SK-N-SH (cell line): ENCODE measurements at regions not wholly inside any gene's neighbourhood (a gene's known extent, or its start where the extent isn't known, plus 50 kb on each side); places are given as distances from the start of the nearest gene placed in this dataset.

ENCODE experiments used
- CTCF ChIA-PET: fragments of 300-600, 350-600 bp; formaldehyde crosslinking; extraction: SDS; loops from one replicate; lab custom pipeline; 2021; lab: Yijun Ruan, JAX
- POLR2A ChIA-PET: fragments of 350-600 bp; sonication (Branson Sonifier 250); formaldehyde crosslinking; extraction: SDS; loops from one replicate; lab custom pipeline; 2020; ENCODE audit warnings: antibody characterized with exemption, inconsistent platforms; lab: Yijun Ruan, JAX
- DNase-seq: peaks from one replicate; pipeline ENCODE4 v3.0.0; 2012
- H2AFZ ChIP-seq: fragments of 200-600 bp; sonication (generic); 2 replicates; pipeline ENCODE4 v1.8.1; 2016; ENCODE audit warnings: antibody characterized with exemption, mild to moderate bottlenecking, low read depth
- H3F3A ChIP-seq: fragments of 200-600 bp; sonication (generic); replicated peaks from 2 replicates; pipeline ENCODE3; 2016; ENCODE audit warnings: antibody characterized with exemption, mild to moderate bottlenecking; ENCODE audit not compliant: insufficient read depth
- H3K27ac ChIP-seq, 2 experiments: fragments of 200-500 bp in 1 of 2; fragments of 200-600 bp in 1 of 2; sonication (Bioruptor generic) in 1 of 2; sonication (generic), shearing (Covaris generic) in 1 of 2; 2 replicates each; pipeline versions ENCODE4 v1.5.1 to v1.6.1; 2014 to 2016; ENCODE audit warnings: low read depth in 2 of 2, inconsistent platforms in 1 of 2, low read length in 1 of 2, mild to moderate bottlenecking in 1 of 2, mixed read lengths in 1 of 2
- H3K27me3 ChIP-seq: fragments of 200-600 bp; sonication (generic), shearing (Covaris generic); 2 replicates; pipeline ENCODE4 v1.6.1; 2016; ENCODE audit warnings: mixed run types; ENCODE audit not compliant: insufficient read depth
- H3K36me3 ChIP-seq, 2 experiments: fragments of 200-500 bp in 1 of 2; fragments of 200-600 bp in 1 of 2; sonication (Bioruptor generic) in 1 of 2; sonication (generic) in 1 of 2; replicated peaks in 1 of 2; 2 replicates each; pipeline versions ENCODE3 to v1.5.1; 2014 to 2016; ENCODE audit warnings: low read length in 1 of 2, mild to moderate bottlenecking in 1 of 2; ENCODE audit not compliant: insufficient read depth in 2 of 2, control insufficient read depth in 1 of 2
- H3K4me1 ChIP-seq, 2 experiments: fragments of 200-500 bp in 1 of 2; fragments of 200-600 bp in 1 of 2; sonication (Bioruptor generic) in 1 of 2; sonication (generic), shearing (Covaris generic) in 1 of 2; 2 replicates each; pipeline versions ENCODE4 v1.5.1 to v1.6.1; 2014 to 2016; ENCODE audit warnings: low read depth in 1 of 2, low read length in 1 of 2, mixed run types in 1 of 2; ENCODE audit not compliant: insufficient read depth in 2 of 2, control insufficient read depth in 1 of 2
- H3K4me2 ChIP-seq: fragments of 200-600 bp; sonication (generic), shearing (Covaris generic); 2 replicates; pipeline ENCODE4 v1.6.1; 2017; ENCODE audit warnings: mixed run types
- H3K4me3 ChIP-seq, 2 experiments: fragments of 200-500 bp in 1 of 2; fragments of 200-600 bp in 1 of 2; sonication (Bioruptor generic) in 1 of 2; sonication (generic), shearing (Covaris generic) in 1 of 2; 2 replicates each; pipeline versions ENCODE4 v1.5.1 to v1.8.1; 2014 to 2016; ENCODE audit warnings: low read depth in 2 of 2, inconsistent platforms in 1 of 2, low read length in 1 of 2, mild to moderate bottlenecking in 1 of 2, mixed read lengths in 1 of 2, moderate library complexity in 1 of 2
- H3K79me2 ChIP-seq: fragments of 200-600 bp; sonication (generic); 2 replicates; pipeline ENCODE4 v1.8.1; 2017; ENCODE audit warnings: mild to moderate bottlenecking; ENCODE audit not compliant: insufficient read depth
- H3K9ac ChIP-seq: fragments of 200-600 bp; sonication (generic); 2 replicates; pipeline ENCODE4 v1.6.1; 2017; ENCODE audit warnings: mixed run types
- H3K9me2 ChIP-seq: fragments of 200-600 bp; sonication (generic); 2 replicates; pipeline ENCODE4 v1.6.1; 2017; ENCODE audit warnings: mixed run types
- H3K9me3 ChIP-seq: fragments of 200-600 bp; sonication (generic); 2 replicates; pipeline ENCODE4 v1.6.1; 2017; ENCODE audit warnings: mixed run types, mild to moderate bottlenecking, moderate library complexity
- H4K20me1 ChIP-seq: fragments of 200-600 bp; sonication (generic); 2 replicates; pipeline ENCODE4 v1.6.1; 2017; ENCODE audit warnings: mild to moderate bottlenecking, mixed run types; ENCODE audit not compliant: insufficient read depth
- CHD2 ChIP-seq: fragments of 150-350 bp; IDR thresholded peaks from 2 replicates; pipeline ENCODE4 v1.6.1; 2018; ENCODE audit warnings: low read length; ENCODE audit not compliant: partially characterized antibody
- ELF1 ChIP-seq: IDR thresholded peaks from 2 replicates; pipeline ENCODE4 v1.4.0; 2012
- FOXJ3 ChIP-seq: sonication (generic); formaldehyde crosslinking; IDR thresholded peaks from 2 replicates; pipeline ENCODE4 v1.5.1; 2020; ENCODE audit warnings: mild to moderate bottlenecking, missing genetic modification reagents
- FOXM1 ChIP-seq: IDR thresholded peaks from 2 replicates; pipeline ENCODE4 v1.4.0; 2012; ENCODE audit warnings: low read depth, mild to moderate bottlenecking
- GATA2 ChIP-seq: sonication (generic); formaldehyde crosslinking; IDR thresholded peaks from 2 replicates; pipeline ENCODE4 v1.5.0; 2020; ENCODE audit warnings: mild to moderate bottlenecking, missing genetic modification reagents
- JUND ChIP-seq: IDR thresholded peaks from 2 replicates; pipeline ENCODE4 v1.4.0; 2012
- NFIC ChIP-seq: IDR thresholded peaks from 2 replicates; pipeline ENCODE4 v1.4.0; 2012; ENCODE audit warnings: borderline replicate concordance
- RXRA ChIP-seq: IDR thresholded peaks from 2 replicates; pipeline ENCODE4 v1.4.0; 2012; ENCODE audit warnings: low read depth, mild to moderate bottlenecking, borderline replicate concordance
- SIN3A ChIP-seq: IDR thresholded peaks from 2 replicates; pipeline ENCODE4 v1.6.1; 2012; ENCODE audit warnings: low read depth, mild to moderate bottlenecking, low read length, moderate library complexity, borderline replicate concordance
- TAF1 ChIP-seq: IDR thresholded peaks from 2 replicates; pipeline ENCODE4 v1.6.1; 2012; ENCODE audit warnings: low read depth, mild to moderate bottlenecking, low read length, moderate library complexity, borderline replicate concordance
- TCF12 ChIP-seq: IDR thresholded peaks from 2 replicates; pipeline ENCODE4 v1.4.0; 2012
- YY1 ChIP-seq: IDR thresholded peaks from 2 replicates; pipeline ENCODE4 v1.4.0; 2012; ENCODE audit warnings: low read depth, mild to moderate bottlenecking
- WGBS: methylation state at CpG from one replicate; pipeline ENCODE4 v1.1.6; 2017; ENCODE audit warnings: low lambda C conversion rate; 5-methylcytosine and 5-hydroxymethylcytosine counted together
- TF ChIP-seq, protein P1 (sequence below): fragments of 150-350 bp; IDR thresholded peaks from 2 replicates; pipeline ENCODE4 v1.6.1; 2016; ENCODE audit warnings: mild to moderate bottlenecking, low read depth, low read length
- TF ChIP-seq, protein P2 (sequence below): IDR thresholded peaks from 2 replicates; pipeline ENCODE4 v1.4.0; 2012; ENCODE audit warnings: low read depth, borderline replicate concordance
- TF ChIP-seq, protein P3 (sequence below): IDR thresholded peaks from 2 replicates; pipeline ENCODE4 v1.4.0; 2012; ENCODE audit warnings: low read depth, borderline replicate concordance
- TF ChIP-seq, protein P4 (sequence below): IDR thresholded peaks from 2 replicates; pipeline ENCODE4 v1.6.1; 2012; ENCODE audit warnings: mild to moderate bottlenecking, low read depth, low read length, moderate library complexity

DNA sequence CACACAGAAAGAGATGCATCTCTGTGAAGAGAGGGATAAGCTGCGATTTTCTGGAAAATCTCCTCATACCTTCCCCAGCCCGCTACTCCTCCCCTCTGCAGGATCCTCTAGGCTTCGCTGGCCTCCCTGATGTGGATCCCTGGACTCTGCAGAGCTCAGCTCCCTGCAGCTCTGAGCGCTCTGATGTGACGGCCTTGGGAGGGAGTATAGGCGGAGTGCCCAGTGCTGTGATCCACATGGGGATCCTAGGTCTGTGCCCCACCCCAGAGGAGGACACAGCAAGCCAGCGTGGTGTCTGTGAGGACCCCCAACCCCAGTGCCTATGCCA, 111.0 kb downstream of the GYPC start (continued):
- TF ChIP-seq, protein P1, sequence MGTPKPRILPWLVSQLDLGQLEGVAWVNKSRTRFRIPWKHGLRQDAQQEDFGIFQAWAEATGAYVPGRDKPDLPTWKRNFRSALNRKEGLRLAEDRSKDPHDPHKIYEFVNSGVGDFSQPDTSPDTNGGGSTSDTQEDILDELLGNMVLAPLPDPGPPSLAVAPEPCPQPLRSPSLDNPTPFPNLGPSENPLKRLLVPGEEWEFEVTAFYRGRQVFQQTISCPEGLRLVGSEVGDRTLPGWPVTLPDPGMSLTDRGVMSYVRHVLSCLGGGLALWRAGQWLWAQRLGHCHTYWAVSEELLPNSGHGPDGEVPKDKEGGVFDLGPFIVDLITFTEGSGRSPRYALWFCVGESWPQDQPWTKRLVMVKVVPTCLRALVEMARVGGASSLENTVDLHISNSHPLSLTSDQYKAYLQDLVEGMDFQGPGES = no peak
- no peak for TF ChIP-seq YY1
- TF ChIP-seq, protein P2, sequence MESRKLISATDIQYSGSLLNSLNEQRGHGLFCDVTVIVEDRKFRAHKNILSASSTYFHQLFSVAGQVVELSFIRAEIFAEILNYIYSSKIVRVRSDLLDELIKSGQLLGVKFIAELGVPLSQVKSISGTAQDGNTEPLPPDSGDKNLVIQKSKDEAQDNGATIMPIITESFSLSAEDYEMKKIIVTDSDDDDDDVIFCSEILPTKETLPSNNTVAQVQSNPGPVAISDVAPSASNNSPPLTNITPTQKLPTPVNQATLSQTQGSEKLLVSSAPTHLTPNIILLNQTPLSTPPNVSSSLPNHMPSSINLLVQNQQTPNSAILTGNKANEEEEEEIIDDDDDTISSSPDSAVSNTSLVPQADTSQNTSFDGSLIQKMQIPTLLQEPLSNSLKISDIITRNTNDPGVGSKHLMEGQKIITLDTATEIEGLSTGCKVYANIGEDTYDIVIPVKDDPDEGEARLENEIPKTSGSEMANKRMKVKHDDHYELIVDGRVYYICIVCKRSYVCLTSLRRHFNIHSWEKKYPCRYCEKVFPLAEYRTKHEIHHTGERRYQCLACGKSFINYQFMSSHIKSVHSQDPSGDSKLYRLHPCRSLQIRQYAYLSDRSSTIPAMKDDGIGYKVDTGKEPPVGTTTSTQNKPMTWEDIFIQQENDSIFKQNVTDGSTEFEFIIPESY = no peak
- no peak for TF ChIP-seq GATA2 (CRISPR knock-in tag)
- no peak for TF ChIP-seq RXRA
- TF ChIP-seq FOXJ3 (CRISPR knock-in tag) = no peak
- no peak for TF ChIP-seq JUND
- TF ChIP-seq TAF1 = no peak
- no peak for TF ChIP-seq SIN3A
- no peak for TF ChIP-seq TCF12
- no peak for TF ChIP-seq NFIC
- TF ChIP-seq ELF1 = no peak
- TF ChIP-seq, all 33 proteins: peak for 0

DNA sequence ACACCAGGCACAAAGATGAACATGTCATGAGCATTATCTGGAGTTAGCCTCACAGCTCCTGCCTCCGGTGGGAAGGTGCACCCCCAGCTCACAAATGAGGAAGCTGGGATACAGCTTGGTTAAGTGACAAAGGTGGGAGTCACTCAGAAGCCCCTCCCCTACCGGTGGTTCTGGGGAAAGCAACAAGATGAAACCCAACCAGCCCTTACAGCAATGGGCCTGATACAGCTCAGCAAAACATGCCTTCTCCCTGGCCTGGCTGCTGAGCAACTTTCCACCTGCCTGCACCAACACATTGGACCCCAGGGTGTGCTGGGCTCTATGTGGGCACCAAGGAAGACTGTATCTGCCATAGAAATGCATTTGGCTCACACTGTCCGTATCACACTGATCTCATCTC, 113.2 kb downstream of the GYPC start:
- H3K27me3 ChIP-seq = no peaks in the 10 kb centered on the region
- no peak overlapping the region for H3K9ac ChIP-seq
- no peaks in the 10 kb centered on the region for H3F3A ChIP-seq
- WGBS = 0% methylated on average over 3 of the region's 3 CpGs
- no peaks in the 10 kb centered on the region for H3K79me2 ChIP-seq
- no peaks in the 10 kb centered on the region for H3K36me3 ChIP-seq
- TF ChIP-seq CHD2 = no peak
- TF ChIP-seq, all 33 proteins: peak for 0
- no peaks in the 10 kb centered on the region for H3K9me3 ChIP-seq
- no peaks in the 10 kb centered on the region for H4K20me1 ChIP-seq
- H3K27ac ChIP-seq = no peak overlapping the region
- CTCF ChIA-PET = interaction anchor here (1.5 kb wide), 1 partner anchor 8 kb away, joined by 5 read pairs; no protein-coding TSS in a partner anchor
- no peaks in the 10 kb centered on the region for H3K9me2 ChIP-seq
- POLR2A ChIA-PET = no interaction called here
- no peak overlapping the region for H3K4me2 ChIP-seq
- no peaks in the 10 kb centered on the region for H3K4me1 ChIP-seq
- no peak for DNase-seq
- H2AFZ ChIP-seq = no peak overlapping the region
- no peak overlapping the region for H3K4me3 ChIP-seq

DNA sequence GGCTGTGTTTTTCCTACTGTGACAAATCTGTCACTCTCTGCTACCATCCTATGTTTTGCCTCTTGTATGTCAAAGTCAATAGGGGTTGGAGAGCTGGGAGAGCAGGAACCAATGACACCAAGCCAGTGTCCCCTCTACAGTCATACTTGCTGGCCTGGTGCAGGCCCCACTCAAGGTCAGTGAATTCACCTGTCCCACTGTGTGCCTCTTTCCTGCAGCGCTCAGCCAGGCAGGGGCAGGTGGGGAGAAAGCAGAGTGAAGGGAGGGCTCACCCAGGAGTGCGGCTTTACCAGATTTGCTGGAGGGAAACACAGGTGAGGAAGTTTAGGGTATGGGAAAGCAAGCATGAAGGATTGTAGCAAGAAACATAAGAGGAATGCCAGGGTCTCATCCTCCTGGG, 114.5 kb downstream of the GYPC start:
- 5% methylated on average over 2 of the region's 2 CpGs for WGBS
- Histone ChIP-seq H3K27ac (no peak overlapping the region), H3K36me3 (no peaks in the 10 kb centered on the region), H2AFZ (no peak overlapping the region), H3K9me3 (no peaks in the 10 kb centered on the region), H3K4me1 (no peaks in the 10 kb centered on the region), H3K4me2 (no peak overlapping the region), H3K27me3 (no peaks in the 10 kb centered on the region), H3K4me3 (no peak overlapping the region), H3F3A (no peaks in the 10 kb centered on the region), H3K9ac (no peak overlapping the region), H4K20me1 (no peaks in the 10 kb centered on the region), H3K79me2 (no peaks in the 10 kb centered on the region), H3K9me2 (no peaks in the 10 kb centered on the region)
- ChIA-PET POLR2A (no interaction called here), CTCF (no interaction called here)
- no peak for DNase-seq
- TF ChIP-seq, protein P3, sequence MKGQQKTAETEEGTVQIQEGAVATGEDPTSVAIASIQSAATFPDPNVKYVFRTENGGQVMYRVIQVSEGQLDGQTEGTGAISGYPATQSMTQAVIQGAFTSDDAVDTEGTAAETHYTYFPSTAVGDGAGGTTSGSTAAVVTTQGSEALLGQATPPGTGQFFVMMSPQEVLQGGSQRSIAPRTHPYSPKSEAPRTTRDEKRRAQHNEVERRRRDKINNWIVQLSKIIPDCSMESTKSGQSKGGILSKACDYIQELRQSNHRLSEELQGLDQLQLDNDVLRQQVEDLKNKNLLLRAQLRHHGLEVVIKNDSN = no peak
- TF ChIP-seq, protein P4, sequence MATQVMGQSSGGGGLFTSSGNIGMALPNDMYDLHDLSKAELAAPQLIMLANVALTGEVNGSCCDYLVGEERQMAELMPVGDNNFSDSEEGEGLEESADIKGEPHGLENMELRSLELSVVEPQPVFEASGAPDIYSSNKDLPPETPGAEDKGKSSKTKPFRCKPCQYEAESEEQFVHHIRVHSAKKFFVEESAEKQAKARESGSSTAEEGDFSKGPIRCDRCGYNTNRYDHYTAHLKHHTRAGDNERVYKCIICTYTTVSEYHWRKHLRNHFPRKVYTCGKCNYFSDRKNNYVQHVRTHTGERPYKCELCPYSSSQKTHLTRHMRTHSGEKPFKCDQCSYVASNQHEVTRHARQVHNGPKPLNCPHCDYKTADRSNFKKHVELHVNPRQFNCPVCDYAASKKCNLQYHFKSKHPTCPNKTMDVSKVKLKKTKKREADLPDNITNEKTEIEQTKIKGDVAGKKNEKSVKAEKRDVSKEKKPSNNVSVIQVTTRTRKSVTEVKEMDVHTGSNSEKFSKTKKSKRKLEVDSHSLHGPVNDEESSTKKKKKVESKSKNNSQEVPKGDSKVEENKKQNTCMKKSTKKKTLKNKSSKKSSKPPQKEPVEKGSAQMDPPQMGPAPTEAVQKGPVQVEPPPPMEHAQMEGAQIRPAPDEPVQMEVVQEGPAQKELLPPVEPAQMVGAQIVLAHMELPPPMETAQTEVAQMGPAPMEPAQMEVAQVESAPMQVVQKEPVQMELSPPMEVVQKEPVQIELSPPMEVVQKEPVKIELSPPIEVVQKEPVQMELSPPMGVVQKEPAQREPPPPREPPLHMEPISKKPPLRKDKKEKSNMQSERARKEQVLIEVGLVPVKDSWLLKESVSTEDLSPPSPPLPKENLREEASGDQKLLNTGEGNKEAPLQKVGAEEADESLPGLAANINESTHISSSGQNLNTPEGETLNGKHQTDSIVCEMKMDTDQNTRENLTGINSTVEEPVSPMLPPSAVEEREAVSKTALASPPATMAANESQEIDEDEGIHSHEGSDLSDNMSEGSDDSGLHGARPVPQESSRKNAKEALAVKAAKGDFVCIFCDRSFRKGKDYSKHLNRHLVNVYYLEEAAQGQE = no peak
- no peak for TF ChIP-seq FOXM1
